SK-N-MC (cell line): ENCODE measurements at regions not wholly inside any gene's neighbourhood (a gene's known extent, or its start where the extent isn't known, plus 50 kb on each side); places are given as distances from the start of the nearest gene placed in this dataset.

Source experiments
- EZH2 ChIP-seq: fragments of 200-600 bp; sonication (generic); IDR thresholded peaks from one replicate; pipeline ENCODE4 v1.6.1; 2017; ENCODE audit warnings: antibody characterized with exemption
- FOXP2 ChIP-seq: optimal IDR thresholded peaks from 2 replicates; pipeline ENCODE3; 2011; ENCODE audit warnings: mild to moderate bottlenecking, moderate library complexity; ENCODE audit not compliant: insufficient read depth; ENCODE audit errors: extremely low read length, control extremely low read depth
- POLR2AphosphoS5 ChIP-seq: IDR thresholded peaks from 2 replicates; pipeline ENCODE4 v1.6.1; 2012; ENCODE audit warnings: mild to moderate bottlenecking, low read depth, low read length, borderline replicate concordance

DNA sequence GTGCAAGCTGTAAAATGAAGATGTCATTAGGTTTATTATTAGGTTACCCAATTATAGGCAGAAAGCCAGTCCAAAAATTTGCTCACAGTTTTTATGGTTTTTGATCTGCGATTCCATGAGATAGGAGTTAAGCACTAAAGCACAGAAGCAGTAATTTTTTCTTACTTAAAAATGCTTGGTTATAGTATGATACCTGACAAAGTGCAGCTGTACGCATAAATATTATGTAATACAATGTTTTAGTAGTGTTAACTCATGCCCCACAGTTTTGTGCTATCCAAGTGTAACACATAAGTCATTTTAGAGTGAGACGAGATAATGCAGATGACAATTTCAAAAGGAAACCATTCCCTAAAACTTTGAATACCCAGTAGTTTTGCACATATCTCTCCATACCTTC, 357.8 kb downstream of the TMA16 start:
- no peak for TF ChIP-seq EZH2
- TF ChIP-seq POLR2AphosphoS5: no peak
- TF ChIP-seq FOXP2: no peak
